ENCODE measurements at regions not wholly inside any gene's neighbourhood (a gene's known extent, or its start where the extent isn't known, plus 50 kb on each side); places are given as distances from the start of the nearest gene placed in this dataset.
A peak's percentile ranks its signal among the peaks of the same experiment; 100 is the strongest.
"Not testable (repeated sequence)": the region's sequence is repeated elsewhere in the genome, so short reads cannot be mapped to it uniquely, and the experiment has no call there.

GRCh38 chr15:30760633-30761032, 134.7 kb downstream of the ARHGAP11B start:
- not testable (repeated sequence) for DNase-seq (ENCODE audit: low read depth in 3 of 3)

- DNase-seq (ENCODE audit: low read depth in 3 of 3): not testable (repeated sequence)
These were observed 135.4 kb downstream of the ARHGAP11B start for GRCh38 chr15:30761365-30761764.

GRCh38 chr15:30769390-30770124, 134.2 kb upstream of the FAN1 start:
- not testable (repeated sequence) for DNase-seq (ENCODE audit: low read depth in 3 of 3)

DNA sequence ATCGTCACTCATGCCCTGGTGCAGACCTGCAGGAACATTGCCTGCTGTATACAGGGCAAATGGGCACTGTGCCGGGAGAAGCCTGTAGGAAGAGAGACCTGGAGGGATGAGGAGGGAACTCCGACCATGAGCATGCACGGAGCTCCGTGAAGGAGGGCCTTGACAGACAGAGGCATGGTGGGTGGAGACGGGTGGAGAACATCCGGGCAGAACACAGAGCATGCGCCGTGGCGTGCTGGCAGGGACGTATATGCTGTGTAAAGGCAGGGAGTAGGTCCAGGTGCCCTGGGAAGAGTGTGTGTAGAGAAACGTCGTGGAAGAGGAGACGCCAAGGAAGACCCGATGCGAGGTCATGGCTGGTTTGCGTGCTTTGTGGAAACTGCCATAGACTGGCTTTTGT, 133.0 kb upstream of the FAN1 start:
- no peak for DNase-seq (ENCODE audit: low read depth in 3 of 3)

DNA sequence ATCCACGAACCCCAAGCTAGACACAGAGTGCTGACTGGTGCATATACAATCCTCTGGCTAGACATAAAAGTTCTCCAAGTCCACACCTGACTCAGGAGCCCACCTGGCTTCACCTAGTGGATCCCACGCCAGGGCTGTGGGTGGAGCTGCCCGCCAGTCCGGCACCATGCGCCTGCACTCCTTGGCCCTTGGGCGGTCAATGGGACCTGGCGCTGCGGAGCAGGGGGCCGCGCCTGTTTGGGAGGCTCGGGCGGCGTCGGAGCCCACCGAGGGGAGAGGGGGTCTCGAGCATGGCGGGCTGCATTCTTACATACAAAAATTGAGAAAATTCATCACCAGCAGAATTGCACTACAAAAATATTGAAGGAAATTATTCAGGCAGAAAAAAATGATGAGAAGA, 120.7 kb upstream of the FAN1 start:
- no peak for DNase-seq (ENCODE audit: low read depth in 3 of 3)

GRCh38 chr15:30788595-30788994, 115.1 kb upstream of the FAN1 start:
- no peak for DNase-seq (ENCODE audit: low read depth in 3 of 3)

DNA sequence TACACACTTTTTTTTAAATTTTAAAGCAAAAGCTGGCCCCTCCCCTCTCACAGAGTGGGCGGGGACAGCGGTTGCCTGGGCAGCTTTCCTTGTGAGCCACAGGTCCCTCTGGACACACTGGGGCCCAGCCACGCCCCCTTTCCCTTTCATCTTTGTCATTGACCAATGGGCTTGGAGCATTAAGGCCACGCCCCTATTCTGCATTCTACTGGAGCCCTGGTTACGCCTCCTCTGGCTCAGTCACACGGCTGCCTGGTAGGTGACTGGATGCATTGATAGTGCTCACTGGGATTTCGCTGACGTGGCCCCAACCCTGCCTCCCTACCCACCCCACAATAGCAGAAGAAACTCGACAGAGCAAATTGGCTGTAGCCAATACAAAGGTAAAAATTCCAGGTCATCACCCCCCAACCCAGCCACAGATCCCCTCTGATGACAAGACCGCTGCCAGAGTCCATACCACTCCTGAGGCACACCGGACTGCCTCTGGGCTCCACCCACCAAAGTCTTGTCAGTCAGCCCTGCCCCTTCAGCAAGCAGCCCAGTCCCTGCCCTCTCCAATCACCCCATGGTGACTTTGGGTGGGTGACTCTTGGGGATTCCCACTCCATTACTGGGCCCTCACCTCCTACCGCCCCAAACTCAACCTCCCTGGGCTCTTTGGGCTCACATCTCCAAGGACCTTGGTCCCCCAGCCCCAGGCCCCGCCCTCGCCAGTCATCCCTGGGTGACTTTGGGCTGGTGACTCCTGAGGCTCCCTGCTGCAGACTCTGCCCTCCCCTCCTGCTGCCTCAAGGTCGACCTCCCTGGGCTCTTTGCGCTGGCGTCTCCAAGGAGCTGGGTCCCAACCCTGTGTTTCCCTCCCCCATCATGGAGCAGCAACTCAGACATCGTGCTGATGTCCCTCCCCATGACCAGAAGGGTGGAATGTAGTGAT, 112.2 kb upstream of the FAN1 start:
- no peak for DNase-seq (ENCODE audit: low read depth in 3 of 3)

DNA sequence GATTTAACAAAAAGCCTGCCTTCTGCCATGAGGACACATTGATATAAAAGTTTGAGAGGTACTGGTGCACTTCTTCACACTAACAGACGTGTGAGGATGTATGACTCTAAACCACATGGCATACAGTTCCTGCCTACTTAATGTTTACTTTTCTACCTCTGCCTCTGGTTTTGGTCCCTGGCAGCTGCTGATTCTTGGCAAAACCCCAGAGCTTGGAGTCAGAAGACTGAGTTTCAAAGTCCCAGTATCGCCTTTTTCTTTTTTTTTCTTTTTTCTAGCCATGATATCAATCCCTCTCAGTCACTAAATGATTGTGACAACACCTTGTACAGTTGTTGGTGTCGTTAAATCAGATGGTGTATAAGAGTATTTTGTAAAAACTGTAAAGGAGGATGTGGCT, 110.9 kb upstream of the FAN1 start:
- DNase-seq (ENCODE audit: low read depth in 3 of 3): not testable (repeated sequence)

GRCh38 chr15:30794388-30794787, 109.3 kb upstream of the FAN1 start:
- DNase-seq (ENCODE audit: low read depth in 3 of 3): no peak

GRCh38 chr15:30799565-30799964, 104.2 kb upstream of the FAN1 start:
- not testable (repeated sequence) for DNase-seq (ENCODE audit: low read depth in 3 of 3)

DNA sequence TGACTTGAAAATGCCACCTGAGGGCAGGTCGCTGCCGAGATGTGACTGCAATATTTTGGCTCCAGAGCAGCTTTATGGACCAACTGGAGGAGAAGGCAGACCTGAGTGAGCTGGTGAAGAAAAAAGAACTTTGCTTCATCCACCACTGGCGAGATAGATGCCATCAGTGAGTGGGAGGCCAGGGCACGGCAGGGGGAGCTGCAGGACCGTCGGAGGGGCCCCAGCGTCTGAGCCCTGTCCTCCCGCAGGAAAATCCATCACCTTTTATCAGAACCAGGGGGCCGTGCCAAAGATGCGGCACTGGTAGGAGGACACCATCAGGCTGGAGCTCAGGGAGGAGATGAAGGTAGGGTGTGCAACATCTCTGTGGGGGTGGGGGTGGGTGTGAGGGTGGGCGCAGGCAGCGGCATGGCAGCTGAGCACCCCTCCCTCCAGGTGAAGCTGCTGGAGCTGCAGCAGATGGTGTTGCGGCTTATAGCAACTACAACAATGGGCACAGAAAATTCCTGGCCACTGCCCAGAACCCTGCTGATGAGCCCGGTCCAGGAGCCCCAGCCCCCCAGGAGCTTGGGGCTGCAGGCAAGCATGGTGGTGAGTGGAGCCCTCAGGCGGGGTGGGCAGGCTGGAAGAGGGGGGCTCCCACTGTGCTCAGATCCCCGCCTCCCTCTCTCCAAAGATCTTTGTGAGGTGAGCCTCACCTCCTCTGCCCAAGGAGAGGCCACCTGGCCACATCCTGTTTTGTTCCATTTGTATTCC, 102.4 kb upstream of the FAN1 start:
- not testable (repeated sequence) for DNase-seq (ENCODE audit: low read depth in 3 of 3)

DNA sequence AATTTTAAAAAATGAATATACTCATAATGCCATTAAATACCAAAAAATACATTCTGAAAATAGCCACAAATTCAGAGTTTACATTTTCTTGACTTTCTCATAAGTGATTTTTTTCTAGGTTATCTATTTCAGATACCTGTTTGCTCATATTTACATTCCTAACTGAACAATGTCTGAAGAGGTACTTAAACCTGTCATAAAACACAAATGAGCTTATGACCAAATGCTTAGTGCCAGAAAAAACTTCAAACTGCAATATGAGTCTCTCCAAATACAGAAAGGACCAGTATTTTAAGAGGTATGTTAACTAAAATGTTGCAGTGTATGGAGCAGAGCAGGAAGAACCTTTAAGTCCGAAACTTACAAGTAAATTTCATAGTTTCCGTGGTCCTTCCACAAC, 101.7 kb upstream of the FAN1 start:
- DNase-seq (ENCODE audit: low read depth in 3 of 3): not testable (repeated sequence)

DNA sequence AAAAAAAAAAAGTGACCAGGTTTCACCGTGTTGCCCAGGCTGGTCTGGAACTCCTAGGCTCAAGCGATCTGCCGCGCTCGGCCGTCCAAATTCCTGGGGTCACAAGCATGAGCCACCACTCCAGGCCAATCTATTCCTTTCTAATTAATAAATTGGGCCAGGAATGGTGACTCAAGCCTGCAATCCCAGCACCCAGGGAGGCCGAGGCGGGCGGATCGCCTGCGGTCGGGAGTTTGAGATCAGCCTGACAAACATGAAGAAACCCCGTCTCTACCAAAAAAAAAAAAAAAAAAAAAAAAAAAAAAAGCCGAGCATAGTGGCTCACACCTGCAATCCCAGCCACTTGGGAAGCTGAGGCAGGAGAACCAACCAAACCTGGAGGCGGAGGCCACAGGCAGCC, 100.0 kb upstream of the FAN1 start:
- not testable (repeated sequence) for DNase-seq (ENCODE audit: low read depth in 3 of 3)

- no peak for DNase-seq (ENCODE audit: low read depth in 3 of 3)
These were observed 87.3 kb upstream of the FAN1 start for GRCh38 chr15:30816430-30816829.

DNA sequence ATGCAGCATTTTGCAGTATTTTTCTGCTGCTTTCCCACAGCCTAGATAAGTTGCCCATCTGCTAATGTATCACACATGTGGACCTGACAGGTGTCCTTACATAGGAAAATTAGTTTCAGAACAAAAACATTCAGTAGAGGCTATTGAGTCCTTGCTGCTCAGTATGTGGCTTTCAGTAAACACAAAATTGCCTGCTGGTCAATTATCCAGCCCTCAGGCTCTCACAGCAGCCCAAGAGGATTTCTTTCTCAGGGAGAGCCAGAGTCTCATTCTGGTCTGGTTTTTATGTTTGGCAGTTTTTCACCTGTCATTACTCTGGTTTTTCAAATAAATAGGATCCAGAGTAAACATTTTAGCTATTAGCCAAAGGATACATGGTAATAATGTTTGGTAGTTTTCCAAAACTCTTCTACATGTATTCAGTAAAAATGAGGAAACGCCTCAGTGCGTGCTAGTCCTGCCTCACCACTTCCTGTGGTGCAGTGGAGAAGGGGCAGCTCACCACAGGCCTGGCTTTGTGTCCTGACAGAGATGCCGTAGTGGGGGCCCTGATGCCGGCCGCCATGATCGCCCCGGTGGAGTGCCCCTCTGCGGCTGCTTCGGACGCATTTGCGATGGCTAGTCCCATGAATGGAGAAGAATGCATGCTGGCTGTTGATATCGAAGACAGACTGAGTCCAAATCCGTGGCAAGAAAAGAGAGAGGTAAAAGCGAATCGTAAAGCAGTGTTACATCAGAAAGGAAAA, 80.5 kb upstream of the FAN1 start:
- DNase-seq (ENCODE audit: low read depth in 3 of 3): peak; percentile 11 to 43 (median 32)

- no peak for DNase-seq (ENCODE audit: low read depth in 3 of 3)
These were observed 79.1 kb upstream of the FAN1 start for GRCh38 chr15:30824518-30825195.

GRCh38 chr15:30827625-30828303, 76.0 kb upstream of the FAN1 start:
- DNase-seq (ENCODE audit: low read depth in 3 of 3): no peak

DNA sequence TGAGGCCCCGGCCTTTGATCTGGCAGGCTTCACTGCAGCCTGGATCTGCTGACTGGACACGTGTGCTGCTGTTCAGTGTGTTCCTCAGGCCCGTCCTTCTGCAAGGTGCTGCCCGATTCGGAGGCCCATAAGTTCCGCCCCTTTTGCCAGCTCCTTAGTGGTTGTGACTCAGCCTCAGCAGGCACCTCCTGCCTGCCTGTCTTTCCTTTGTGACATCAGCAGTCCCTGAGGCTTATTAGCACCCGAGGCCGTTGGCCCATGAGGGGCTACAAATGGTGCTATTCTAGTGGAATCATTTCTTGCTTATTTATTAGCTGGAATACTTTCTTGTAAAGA, 75.4 kb upstream of the FAN1 start:
- not testable (repeated sequence) for DNase-seq (ENCODE audit: low read depth in 3 of 3)

- no peak for DNase-seq (ENCODE audit: low read depth in 3 of 3)
These were observed 72.8 kb upstream of the FAN1 start for GRCh38 chr15:30830961-30831360.

GRCh38 chr15:30833379-30833778, 70.3 kb upstream of the FAN1 start:
- not testable (repeated sequence) for DNase-seq (ENCODE audit: low read depth in 3 of 3)

Data from stimulated activated CD4-positive, alpha-beta T cell treated with anti-CD3 and anti-CD28 coated beads, TNF-alpha, amount 100 ng/mL, for 48 hours (primary cell).